Kidney tubule cell (primary cell): ENCODE measurements at regions not wholly inside any gene's neighbourhood (a gene's known extent, or its start where the extent isn't known, plus 50 kb on each side); places are given as distances from the start of the nearest gene placed in this dataset.

Experiments used
- DNase-seq: peaks from one replicate; pipeline ENCODE4 v3.0.0-alpha.2; 2018; ENCODE audit warnings: low spot score

DNA sequence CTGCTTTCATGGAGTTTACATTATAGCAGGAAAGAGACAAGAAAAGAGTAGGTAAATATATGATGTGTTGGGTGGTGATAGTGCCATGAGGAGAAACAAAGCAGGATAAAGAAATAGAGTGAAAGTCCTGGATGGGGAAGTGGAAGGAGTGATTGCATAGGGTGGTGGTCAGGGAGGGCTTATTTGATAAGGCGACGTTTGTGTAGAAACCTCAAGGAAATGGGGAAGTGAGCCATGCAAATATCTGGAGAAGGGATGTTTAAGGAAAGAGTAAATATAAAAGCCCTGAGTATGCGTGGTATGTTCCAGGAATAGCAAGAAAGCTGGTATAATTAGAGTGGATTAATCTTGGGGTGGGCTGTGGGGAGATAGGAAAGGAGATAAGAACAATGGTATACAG lies 134.7 kb upstream of the SV2C start:
- DNase-seq, result no peak

DNA sequence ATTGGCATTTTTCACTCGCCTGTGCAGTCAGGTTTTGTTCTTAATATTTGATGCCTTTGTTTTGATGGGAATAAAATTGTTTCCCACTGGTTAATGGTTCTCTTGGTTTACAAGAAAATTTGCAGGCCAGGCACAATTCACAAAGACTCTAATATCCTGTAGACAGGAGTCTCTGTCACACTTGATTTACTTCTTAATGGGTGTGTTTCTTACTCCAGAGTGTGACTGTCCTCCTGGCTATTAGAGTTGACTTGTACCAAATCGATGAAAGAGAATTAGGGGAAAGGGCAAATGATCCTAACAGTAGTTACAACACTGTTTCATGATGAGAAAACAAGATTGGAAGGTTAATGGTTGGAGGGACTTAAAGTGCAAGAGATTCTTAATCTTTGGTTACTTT lies 142.8 kb upstream of the SV2C start:
- DNase-seq, result no peak

DNA sequence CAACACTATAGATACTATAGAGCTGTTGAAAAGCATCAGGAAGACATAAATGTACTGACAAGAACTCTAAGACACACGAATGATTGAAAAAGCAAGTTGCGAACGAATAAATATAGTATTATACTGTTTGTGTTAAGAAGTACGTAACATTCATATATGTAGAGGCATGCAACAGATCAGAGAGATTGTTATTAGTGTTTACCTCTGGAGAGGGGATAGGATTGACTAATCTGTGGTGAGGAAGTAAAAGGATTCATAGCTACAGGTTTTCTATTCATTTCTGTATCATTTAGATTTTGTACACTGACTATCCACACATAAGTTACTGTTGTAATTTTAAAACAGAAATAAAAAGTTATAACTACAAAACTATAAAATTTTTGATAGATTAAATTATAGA lies 147.6 kb upstream of the SV2C start:
- DNase-seq, result no peak

DNA sequence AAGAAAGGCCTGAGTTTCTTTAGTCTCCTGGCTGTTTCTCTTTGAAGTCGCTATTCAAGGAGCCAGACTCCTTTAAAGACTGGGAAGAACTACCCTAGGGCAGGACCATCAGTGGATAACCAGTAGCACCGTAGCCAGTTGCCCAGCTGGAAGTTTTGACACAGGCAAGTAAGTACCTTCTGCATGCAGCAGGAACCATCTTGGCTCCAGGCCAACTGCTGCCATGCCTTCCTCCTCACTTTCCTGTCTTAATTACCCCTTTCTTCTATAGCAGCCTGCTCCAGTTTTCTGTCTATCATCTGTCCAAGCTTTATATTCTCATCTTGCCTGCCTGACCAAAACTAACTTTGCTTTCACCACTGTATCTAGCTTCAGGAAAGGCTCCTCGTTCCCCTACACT lies 149.7 kb upstream of the SV2C start:
- DNase-seq, result no peak

- no peak for DNase-seq
Observed at GRCh38 chr5:75931175-75931574, 152.0 kb upstream of the SV2C start.

DNA sequence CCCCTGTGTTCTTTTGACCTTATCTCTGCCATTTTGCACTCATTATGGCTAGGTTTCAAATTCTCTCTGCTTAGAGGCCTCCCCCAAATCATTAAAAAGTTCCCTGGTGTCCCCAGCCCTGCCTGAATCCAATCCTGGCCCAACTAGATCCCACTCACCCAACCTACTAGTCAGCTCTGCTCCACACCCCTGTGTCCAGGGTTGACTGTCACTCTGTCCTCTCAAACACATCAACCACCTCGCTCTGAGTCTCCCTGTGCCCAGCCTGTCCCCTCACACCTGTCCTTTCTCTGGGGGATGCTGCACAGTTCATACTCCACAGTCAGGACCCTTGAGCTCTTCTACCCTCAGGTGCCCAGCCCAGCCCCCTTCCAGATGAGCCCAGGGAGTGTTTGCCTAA lies 154.2 kb upstream of the SV2C start:
- no peak for DNase-seq

DNA sequence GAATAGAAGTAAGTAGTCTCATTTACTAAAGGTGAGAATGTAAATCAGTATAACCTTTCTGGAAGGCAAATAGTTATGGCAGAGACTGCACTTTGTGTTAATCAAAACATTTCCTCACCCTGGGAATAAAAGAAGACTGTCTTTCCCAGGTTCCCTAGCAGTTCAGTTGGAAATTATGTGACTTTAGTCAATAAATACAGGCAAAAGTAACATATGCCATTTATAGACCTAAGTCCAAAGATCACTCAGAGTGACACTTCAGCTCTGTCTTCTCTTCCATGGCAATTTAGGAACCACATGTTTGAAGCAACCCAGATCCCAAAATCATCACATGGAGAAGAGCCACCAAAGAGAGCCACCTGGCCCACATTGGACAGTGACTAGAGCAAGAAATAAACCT lies 160.7 kb upstream of the SV2C start:
- DNase-seq, result no peak

- no peak for DNase-seq
Observed at GRCh38 chr5:75921011-75921410, 162.2 kb upstream of the SV2C start.

- no peak for DNase-seq
Observed at GRCh38 chr5:75916144-75916543, 167.0 kb upstream of the SV2C start.

DNA sequence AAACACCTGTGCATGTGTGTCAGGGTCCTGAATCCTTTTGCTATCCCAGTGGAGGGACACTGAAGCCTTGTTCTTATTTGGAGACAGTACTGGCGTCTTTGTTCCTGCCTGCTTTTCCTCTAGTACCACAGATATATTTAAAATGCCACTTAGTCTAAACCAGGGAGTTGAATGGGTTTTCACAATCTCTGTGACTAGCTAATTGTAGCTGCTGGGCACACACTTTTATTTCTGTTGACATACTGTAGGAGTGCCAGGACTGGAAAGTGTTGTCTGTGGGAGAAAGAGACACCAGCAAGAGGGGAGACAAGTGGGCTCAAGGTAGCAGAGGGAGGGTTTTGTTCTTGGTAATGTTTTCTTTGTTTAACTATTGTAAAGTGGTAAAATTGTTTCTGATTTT lies 174.0 kb upstream of the SV2C start:
- DNase-seq, result no peak

DNA sequence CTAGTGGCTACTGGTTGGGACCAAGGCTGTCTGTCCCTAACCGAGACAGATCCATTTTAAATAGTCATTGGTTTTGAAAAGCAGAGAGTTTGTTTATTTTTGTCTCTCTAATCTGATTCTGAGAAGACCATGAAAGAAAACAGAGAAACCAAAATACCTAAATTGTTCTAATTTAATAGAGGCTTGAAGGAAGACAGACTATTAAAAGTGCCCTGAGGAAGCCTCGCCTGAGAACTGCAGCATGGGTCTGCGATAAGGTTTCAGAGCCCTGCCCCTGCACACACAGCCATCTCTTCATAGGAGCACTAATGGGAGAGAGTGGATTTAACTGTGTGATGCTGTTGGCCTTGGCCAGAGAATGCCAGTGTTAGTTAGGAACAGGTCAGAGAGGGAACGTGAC lies 175.5 kb upstream of the SV2C start:
- DNase-seq, result no peak

DNA sequence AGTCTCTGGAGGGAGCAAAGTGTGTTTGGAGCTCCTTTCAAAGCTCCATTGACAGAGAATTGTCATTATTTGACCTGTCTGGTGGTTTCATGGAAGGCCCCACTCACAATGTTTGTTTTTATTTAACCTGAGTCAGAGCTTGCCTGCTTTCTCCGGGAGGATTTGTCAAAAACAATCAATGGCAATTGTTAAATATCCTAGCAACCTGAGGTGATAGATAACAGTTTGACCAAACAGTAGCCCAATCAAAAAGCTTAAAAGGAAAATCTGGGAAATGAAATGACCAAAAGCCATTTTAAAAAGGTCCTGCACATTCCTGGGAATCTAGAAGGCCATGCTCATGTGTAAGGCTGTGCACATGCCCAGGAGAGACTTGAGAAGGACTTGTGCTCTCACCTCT lies 177.2 kb upstream of the POC5 start:
- DNase-seq, result no peak

- DNase-seq, result no peak
Observed at GRCh38 chr5:75891736-75892135, 174.5 kb upstream of the POC5 start.

DNA sequence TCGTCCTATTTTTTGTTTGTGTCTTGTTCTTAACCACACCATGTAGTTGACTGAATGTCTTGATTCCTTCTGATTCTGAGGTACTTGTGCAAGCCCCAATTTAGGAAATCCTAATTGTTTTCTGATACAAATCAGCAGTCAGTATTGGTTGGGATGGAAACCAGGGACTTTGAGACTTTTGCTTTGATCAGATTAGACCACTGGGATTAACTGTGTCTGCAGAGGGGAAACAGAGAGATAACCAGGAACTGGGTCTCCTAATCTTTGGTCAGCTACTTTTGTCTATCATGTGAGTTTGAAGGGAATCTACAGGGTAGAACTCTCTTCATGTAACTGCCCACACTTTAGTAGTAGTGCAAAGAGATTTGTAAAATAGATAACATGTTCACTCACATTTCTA lies 173.8 kb upstream of the POC5 start:
- no peak for DNase-seq

DNA sequence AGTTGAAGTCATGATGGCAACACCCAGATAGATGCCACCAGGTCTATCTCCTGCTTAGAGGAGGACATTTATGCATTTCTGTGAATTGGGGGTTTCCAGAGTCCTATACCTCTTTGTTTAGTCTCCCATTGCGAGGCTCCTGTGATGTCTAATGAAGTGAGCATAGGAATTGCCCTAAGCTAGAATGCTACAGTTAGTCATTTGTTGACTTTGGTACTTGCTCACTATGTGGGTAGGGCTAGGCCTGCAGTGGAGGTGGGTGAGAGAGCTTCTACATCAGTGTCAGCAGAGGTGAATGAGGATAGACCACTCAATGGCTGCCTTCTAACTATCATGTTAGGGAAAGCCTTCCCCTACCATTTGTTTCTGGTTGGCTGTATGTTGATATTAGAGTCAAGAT lies 173.3 kb upstream of the POC5 start:
- DNase-seq, result no peak

DNA sequence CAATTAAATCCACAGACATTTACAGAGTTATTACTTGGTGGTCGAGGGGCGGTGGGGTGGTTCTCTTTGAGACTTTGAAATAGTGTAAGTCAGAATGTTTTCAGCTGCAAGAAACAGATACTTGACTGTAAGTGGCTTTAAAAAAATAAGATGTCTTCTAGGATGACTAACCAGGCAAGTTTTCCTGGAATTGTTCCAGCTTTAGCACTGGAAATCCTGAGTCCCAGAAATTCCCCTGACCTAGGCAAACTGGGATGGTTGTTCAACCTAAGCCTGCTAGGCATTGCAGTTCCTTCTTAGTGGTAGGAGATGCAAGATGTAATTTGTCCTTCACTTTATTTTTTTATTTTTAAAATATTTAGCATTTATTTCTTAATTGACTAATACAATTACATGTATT lies 169.5 kb upstream of the POC5 start:
- peak; percentile 68 for DNase-seq

DNA sequence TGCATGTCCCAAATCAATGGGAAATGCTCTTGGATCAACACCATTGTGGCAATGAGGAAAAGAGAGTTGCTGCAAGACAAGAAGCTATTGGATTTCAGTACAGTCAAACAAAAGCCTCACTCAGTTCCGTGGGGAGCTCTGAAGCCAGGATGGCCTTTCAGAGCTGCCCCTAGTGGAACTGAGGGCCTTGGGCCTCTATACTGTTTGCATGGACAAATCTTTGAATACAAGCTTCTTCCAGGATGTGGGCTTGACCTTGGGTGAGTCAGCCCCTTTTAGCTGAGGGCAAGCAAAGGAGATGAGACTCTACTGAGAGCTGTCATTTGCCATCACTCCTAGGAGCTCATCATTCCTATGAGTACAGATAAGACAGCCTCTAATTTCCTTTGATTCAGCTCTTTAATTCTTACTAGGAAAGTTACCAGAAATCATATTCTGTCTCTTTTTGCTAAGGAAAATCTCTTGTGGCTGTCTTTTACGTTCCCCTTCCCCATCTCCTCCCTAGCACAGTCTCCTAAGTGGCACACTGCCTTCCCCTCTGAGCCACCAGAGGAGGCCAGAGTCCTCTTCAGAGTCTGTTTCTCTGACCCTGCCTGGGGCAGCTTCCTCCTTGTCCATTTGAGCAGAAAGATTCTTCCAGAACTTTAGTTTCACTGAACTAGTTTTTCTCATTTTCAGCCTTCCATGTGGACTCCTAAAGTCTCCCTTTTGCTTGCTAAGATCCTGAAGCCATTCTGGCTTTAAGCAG lies 168.8 kb upstream of the POC5 start:
- DNase-seq, result peak; percentile 37

DNA sequence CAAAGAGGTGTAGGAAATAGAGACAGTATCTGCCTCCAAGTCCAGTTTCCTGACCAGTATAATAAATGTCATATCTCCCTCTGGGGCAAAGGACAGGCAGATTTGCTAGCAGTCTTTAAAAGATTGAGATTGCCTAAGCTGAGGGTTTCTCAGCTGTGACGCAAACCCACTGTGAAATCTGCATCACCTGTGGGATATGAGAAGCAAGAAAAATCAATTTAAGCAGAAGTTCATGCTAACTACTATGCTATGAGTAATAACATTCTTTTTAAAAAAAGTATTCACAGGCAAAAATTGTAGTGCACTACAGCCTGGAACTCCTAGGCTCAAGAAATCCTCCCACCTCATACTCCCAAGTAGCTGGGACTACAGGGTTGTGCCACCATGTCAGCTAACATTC lies 168.1 kb upstream of the POC5 start:
- DNase-seq, result no peak

- DNase-seq, result no peak
Observed at GRCh38 chr5:75869891-75870290, 152.7 kb upstream of the POC5 start.

DNA sequence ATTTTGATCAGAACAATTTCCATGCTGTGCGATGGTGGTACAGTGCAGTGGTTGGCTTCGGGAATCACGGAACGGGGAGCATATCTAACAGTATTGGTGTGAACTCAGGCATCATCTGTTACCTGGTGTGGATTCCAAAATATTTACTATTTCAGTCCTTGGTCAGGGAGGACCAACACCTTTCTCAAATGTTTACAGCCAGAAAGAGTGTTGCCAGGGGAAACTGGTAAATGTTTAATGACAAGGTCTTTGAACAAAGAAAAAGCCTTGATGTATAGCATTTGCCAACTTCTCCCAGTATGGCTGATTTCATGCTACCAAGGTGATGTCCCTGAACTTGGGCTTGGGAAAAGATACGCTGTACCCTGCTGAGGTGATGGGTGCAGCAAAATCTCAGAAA lies 145.6 kb upstream of the POC5 start:
- no peak for DNase-seq

- DNase-seq, result peak; percentile 8
Observed at GRCh38 chr5:75859621-75860020, 142.4 kb upstream of the POC5 start.

DNA sequence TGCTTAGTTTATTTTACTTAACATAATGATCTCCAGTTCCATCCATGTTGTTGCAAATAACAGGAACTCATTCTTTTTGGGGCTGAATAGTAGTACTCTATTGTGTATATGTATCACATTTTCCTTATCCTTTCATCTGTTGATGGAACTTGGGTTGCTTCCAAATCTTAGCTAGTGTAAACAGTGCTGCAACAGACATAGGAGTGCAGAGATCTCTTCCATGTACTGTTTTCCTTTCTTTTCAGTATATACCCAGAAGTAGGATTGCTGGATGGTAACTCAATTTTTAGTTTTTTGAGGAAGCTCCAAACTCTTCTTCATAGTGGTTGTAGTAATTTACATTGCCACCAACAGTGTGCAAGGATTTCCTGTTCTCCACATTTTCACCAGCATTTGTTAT lies 138.8 kb upstream of the POC5 start:
- DNase-seq, result no peak

DNA sequence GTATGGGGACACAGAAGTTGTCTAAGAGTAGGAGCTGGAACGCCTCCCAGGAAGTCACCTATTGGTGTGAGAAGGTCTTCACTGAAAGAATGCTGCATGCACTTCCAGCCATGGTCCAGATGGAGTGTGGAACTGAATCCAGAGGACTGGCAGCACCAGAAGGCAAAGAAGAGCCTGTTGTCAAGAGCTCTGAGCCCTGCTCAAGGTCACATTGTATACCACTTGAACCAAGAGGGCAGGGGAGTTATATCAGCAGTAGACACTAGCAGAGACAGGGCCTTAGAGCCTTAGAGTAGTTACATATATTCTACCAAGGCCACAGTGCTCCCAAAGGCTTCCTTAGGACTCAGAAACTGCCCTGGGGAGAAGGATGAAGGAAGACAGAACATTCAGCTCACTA lies 130.8 kb upstream of the POC5 start:
- DNase-seq, result no peak

GRCh38 chr5:75847561-75848021 lies 130.4 kb upstream of the POC5 start:
- no peak for DNase-seq

- no peak for DNase-seq
Observed at GRCh38 chr5:75844301-75844700, 127.1 kb upstream of the POC5 start.
